Stimulated activated naive CD8-positive, alpha-beta T cell treated with anti-CD3 and anti-CD28 coated beads, Interleukin-15, Interleukin-2, amounts not matched to agents 100 ng/mL and 50 ng/mL, for 24 hours (primary cell): ENCODE measurements at regions not wholly inside any gene's neighbourhood (a gene's known extent, or its start where the extent isn't known, plus 50 kb on each side); places are given as distances from the start of the nearest gene placed in this dataset.

Experiments
- H3K27ac Mint-ChIP-seq: one replicate; pipeline ENCODE4 v1.8.0; 2021; ENCODE audit warnings: mild to moderate bottlenecking, mixed read lengths
- H3K27me3 Mint-ChIP-seq: one replicate; pipeline ENCODE4 v1.8.0; 2021; ENCODE audit warnings: mixed read lengths
- H3K36me3 Mint-ChIP-seq: one replicate; pipeline ENCODE4 v1.8.0; 2021; ENCODE audit warnings: low read depth, mixed read lengths
- H3K4me1 Mint-ChIP-seq: one replicate; pipeline ENCODE4 v1.8.0; 2021; ENCODE audit warnings: low read depth, mixed read lengths
- H3K4me3 Mint-ChIP-seq: one replicate; pipeline ENCODE4 v1.8.0; 2021; ENCODE audit warnings: mild to moderate bottlenecking, mixed read lengths
- H3K9me3 Mint-ChIP-seq: one replicate; pipeline ENCODE4 v1.8.0; 2021; ENCODE audit warnings: mixed read lengths

- Mint-ChIP-seq H3K9me3 (peaks cover 3% of the 10 kb centered on the region), H3K4me1 (no peaks in the 10 kb centered on the region), H3K36me3 (no peaks in the 10 kb centered on the region), H3K27ac (no peak overlapping the region), H3K27me3 (peaks cover 10% of the 10 kb centered on the region), H3K4me3 (no peak overlapping the region)
Observed at GRCh38 chr20:51312480-51312783, 230.1 kb downstream of the NFATC2 start.

- H3K36me3 Mint-ChIP-seq: no peaks in the 10 kb centered on the region
- H3K9me3 Mint-ChIP-seq: peaks cover 3% of the 10 kb centered on the region
- no peak overlapping the region for H3K4me3 Mint-ChIP-seq
- H3K27ac Mint-ChIP-seq: no peak overlapping the region
- no peaks in the 10 kb centered on the region for H3K4me1 Mint-ChIP-seq
- peaks cover 10% of the 10 kb centered on the region for H3K27me3 Mint-ChIP-seq
Observed at GRCh38 chr20:51311636-51312479, 230.7 kb downstream of the NFATC2 start.

- Mint-ChIP-seq H3K36me3 (no peaks in the 10 kb centered on the region), H3K4me3 (no peak overlapping the region), H3K9me3 (no peaks in the 10 kb centered on the region), H3K27me3 (peaks cover 7% of the 10 kb centered on the region), H3K27ac (no peak overlapping the region), H3K4me1 (no peaks in the 10 kb centered on the region)
Observed at GRCh38 chr20:51310216-51310615, 232.3 kb downstream of the NFATC2 start.

GRCh38 chr20:51309128-51309527 is 233.4 kb downstream of the NFATC2 start:
- no peak overlapping the region for H3K27ac Mint-ChIP-seq
- peaks cover 7% of the 10 kb centered on the region for H3K27me3 Mint-ChIP-seq
- no peak overlapping the region for H3K4me3 Mint-ChIP-seq
- H3K4me1 Mint-ChIP-seq: no peaks in the 10 kb centered on the region
- H3K9me3 Mint-ChIP-seq: no peaks in the 10 kb centered on the region
- no peaks in the 10 kb centered on the region for H3K36me3 Mint-ChIP-seq

GRCh38 chr20:51306521-51307358 is 235.8 kb downstream of the NFATC2 start:
- Mint-ChIP-seq H3K4me3 (no peak overlapping the region), H3K9me3 (no peaks in the 10 kb centered on the region), H3K27me3 (peaks cover 7% of the 10 kb centered on the region), H3K27ac (no peak overlapping the region), H3K36me3 (no peaks in the 10 kb centered on the region), H3K4me1 (no peaks in the 10 kb centered on the region)

GRCh38 chr20:51306081-51306480 is 236.4 kb downstream of the NFATC2 start:
- Mint-ChIP-seq H3K36me3 (no peaks in the 10 kb centered on the region), H3K4me3 (no peak overlapping the region), H3K4me1 (no peaks in the 10 kb centered on the region), H3K27ac (no peak overlapping the region), H3K9me3 (no peaks in the 10 kb centered on the region), H3K27me3 (peaks cover 4% of the 10 kb centered on the region)

GRCh38 chr20:51305316-51306052 is 237.0 kb downstream of the NFATC2 start:
- H3K4me1 Mint-ChIP-seq: no peaks in the 10 kb centered on the region
- H3K27me3 Mint-ChIP-seq: peaks cover 4% of the 10 kb centered on the region
- no peaks in the 10 kb centered on the region for H3K36me3 Mint-ChIP-seq
- no peak overlapping the region for H3K27ac Mint-ChIP-seq
- no peaks in the 10 kb centered on the region for H3K9me3 Mint-ChIP-seq
- no peak overlapping the region for H3K4me3 Mint-ChIP-seq

GRCh38 chr20:51303731-51304670 is 238.5 kb downstream of the NFATC2 start:
- Mint-ChIP-seq H3K27me3 (peaks cover 4% of the 10 kb centered on the region), H3K36me3 (no peaks in the 10 kb centered on the region), H3K9me3 (no peaks in the 10 kb centered on the region), H3K4me3 (no peak overlapping the region), H3K4me1 (no peaks in the 10 kb centered on the region), H3K27ac (no peak overlapping the region)

GRCh38 chr20:51301026-51301425 is 241.5 kb downstream of the NFATC2 start:
- no peaks in the 10 kb centered on the region for H3K4me1 Mint-ChIP-seq
- H3K9me3 Mint-ChIP-seq: no peaks in the 10 kb centered on the region
- peaks cover 5% of the 10 kb centered on the region for H3K27me3 Mint-ChIP-seq
- no peaks in the 10 kb centered on the region for H3K36me3 Mint-ChIP-seq
- no peak overlapping the region for H3K4me3 Mint-ChIP-seq
- no peak overlapping the region for H3K27ac Mint-ChIP-seq

- Mint-ChIP-seq H3K27me3 (peaks cover 7% of the 10 kb centered on the region), H3K9me3 (no peaks in the 10 kb centered on the region), H3K36me3 (no peaks in the 10 kb centered on the region), H3K4me3 (no peak overlapping the region), H3K27ac (no peak overlapping the region), H3K4me1 (no peaks in the 10 kb centered on the region)
Observed at GRCh38 chr20:51300104-51300503, 242.4 kb downstream of the NFATC2 start.

- no peak overlapping the region for H3K4me3 Mint-ChIP-seq
- H3K27me3 Mint-ChIP-seq: peaks cover 7% of the 10 kb centered on the region
- no peaks in the 10 kb centered on the region for H3K4me1 Mint-ChIP-seq
- H3K36me3 Mint-ChIP-seq: no peaks in the 10 kb centered on the region
- H3K9me3 Mint-ChIP-seq: no peaks in the 10 kb centered on the region
- no peak overlapping the region for H3K27ac Mint-ChIP-seq
Observed at GRCh38 chr20:51299413-51299812, 243.1 kb downstream of the NFATC2 start.

GRCh38 chr20:51298141-51298749 is 244.3 kb downstream of the NFATC2 start:
- no peaks in the 10 kb centered on the region for H3K9me3 Mint-ChIP-seq
- no peaks in the 10 kb centered on the region for H3K4me1 Mint-ChIP-seq
- peaks cover 9% of the 10 kb centered on the region for H3K27me3 Mint-ChIP-seq
- no peak overlapping the region for H3K27ac Mint-ChIP-seq
- no peak overlapping the region for H3K4me3 Mint-ChIP-seq
- no peaks in the 10 kb centered on the region for H3K36me3 Mint-ChIP-seq

- H3K27me3 Mint-ChIP-seq: peaks cover 5% of the 10 kb centered on the region
- no peaks in the 10 kb centered on the region for H3K4me1 Mint-ChIP-seq
- no peak overlapping the region for H3K4me3 Mint-ChIP-seq
- H3K9me3 Mint-ChIP-seq: no peaks in the 10 kb centered on the region
- no peak overlapping the region for H3K27ac Mint-ChIP-seq
- no peaks in the 10 kb centered on the region for H3K36me3 Mint-ChIP-seq
Observed at GRCh38 chr20:51287628-51288413, 254.7 kb downstream of the NFATC2 start.
